ENCODE measurements at regions not wholly inside any gene's neighbourhood (a gene's known extent, or its start where the extent isn't known, plus 50 kb on each side); places are given as distances from the start of the nearest gene placed in this dataset.
A peak's percentile ranks its signal among the peaks of the same experiment; 100 is the strongest.

GRCh38 chr3:181561139-181562031 is 150.3 kb upstream of the SOX2 start (continued):
- no peak for TF ChIP-seq SP3 (tag by site-specific recombination; IDR thresholded peaks at IDR 0.05)
- peak; percentile 81 for TF ChIP-seq SP7 (tag by site-specific recombination; IDR thresholded peaks at IDR 0.05)
- no peak for TF ChIP-seq ZSCAN4 (tag by site-specific recombination; IDR thresholded peaks at IDR 0.05)
- TF ChIP-seq ZNF341 (tag by site-specific recombination; IDR thresholded peaks at IDR 0.05; ENCODE audit: low read depth): no peak
- no peak for TF ChIP-seq ZNF707 (tag by site-specific recombination; IDR thresholded peaks at IDR 0.05)
- no peak for TF ChIP-seq ZNF239 (tag by site-specific recombination; IDR thresholded peaks at IDR 0.05)
- TF ChIP-seq ZNF571 (tag by site-specific recombination; IDR thresholded peaks at IDR 0.05): no peak
- 0 out of 2 replicates have a peak, but pooled peaks have one; percentile 32 for TF ChIP-seq PRDM4 (tag by site-specific recombination; IDR thresholded peaks at IDR 0.05)
- TF ChIP-seq REPIN1 (tag by site-specific recombination; IDR thresholded peaks at IDR 0.05; ENCODE audit: low read depth): no peak
- no peak for TF ChIP-seq ZFHX2 (tag by site-specific recombination; conservative IDR thresholded peaks at IDR 0.05)
- TF ChIP-seq ZNF121 (tag by site-specific recombination; IDR thresholded peaks at IDR 0.05): no peak
- TF ChIP-seq ZNF510 (tag by site-specific recombination; IDR thresholded peaks at IDR 0.05; ENCODE audit: insufficient replicate concordance): no peak
- TF ChIP-seq OSR2 (tag by site-specific recombination; IDR thresholded peaks at IDR 0.05): peak; percentile 80
- TF ChIP-seq ZNF266 (tag by site-specific recombination; IDR thresholded peaks at IDR 0.05; ENCODE audit: low read depth): no peak
- no peak for TF ChIP-seq ZBTB17 (tag by site-specific recombination; IDR thresholded peaks at IDR 0.05)
- TF ChIP-seq ZNF24 (tag by site-specific recombination; IDR thresholded peaks at IDR 0.05): no peak
- no peak for TF ChIP-seq ZNF692 (tag by site-specific recombination; IDR thresholded peaks at IDR 0.05)
- TF ChIP-seq SALL2 (tag by site-specific recombination; IDR thresholded peaks at IDR 0.05; ENCODE audit: borderline replicate concordance): no peak
- no peak for TF ChIP-seq PATZ1 (tag by site-specific recombination; IDR thresholded peaks at IDR 0.05)
- no peak for TF ChIP-seq ZNF501 (tag by site-specific recombination; IDR thresholded peaks at IDR 0.05)
- TF ChIP-seq ZNF140 (tag by site-specific recombination; IDR thresholded peaks at IDR 0.05): no peak
- no peak for TF ChIP-seq ZSCAN30 (tag by site-specific recombination; IDR thresholded peaks at IDR 0.05)
- TF ChIP-seq IKZF3 (tag by site-specific recombination; IDR thresholded peaks at IDR 0.05): peak; percentile 53; the same call in 1 of the 2 replicates
- no peak for TF ChIP-seq ZNF449 (tag by site-specific recombination; IDR thresholded peaks at IDR 0.05)
- no peak for TF ChIP-seq REST (tag by site-specific recombination; IDR thresholded peaks at IDR 0.05)
- TF ChIP-seq ZNF585B (tag by site-specific recombination; IDR thresholded peaks at IDR 0.05): no peak

Measured in HEK293 (cell line).